ENCODE measurements at regions not wholly inside any gene's neighbourhood (a gene's known extent, or its start where the extent isn't known, plus 50 kb on each side); places are given as distances from the start of the nearest gene placed in this dataset.

DNA sequence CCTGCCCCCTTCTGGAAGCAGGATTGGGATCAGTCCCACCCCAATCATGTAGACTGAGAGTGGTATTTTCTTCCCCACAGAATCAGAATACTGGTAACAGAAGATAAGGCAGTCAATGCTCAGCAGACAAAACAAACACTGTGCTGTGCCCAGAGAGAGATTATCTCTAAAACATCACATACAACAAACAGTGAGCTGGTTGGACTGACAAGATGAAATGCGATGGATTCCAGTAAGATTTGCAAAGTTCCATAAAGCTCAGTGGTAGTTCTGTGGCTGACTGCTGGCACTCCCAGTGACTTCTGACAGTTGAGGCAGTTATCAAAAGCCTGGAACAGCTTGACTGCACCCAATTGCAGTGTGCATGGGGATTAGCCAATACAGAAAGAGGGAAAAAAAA lies 311.5 kb upstream of the MGAT5 start:
- in situ Hi-C loops (cut with HindIII; ENCODE audit: low pct_unique_long_range_greater_than_20kb, low sequenced_read_pairs) = no loop called here

DNA sequence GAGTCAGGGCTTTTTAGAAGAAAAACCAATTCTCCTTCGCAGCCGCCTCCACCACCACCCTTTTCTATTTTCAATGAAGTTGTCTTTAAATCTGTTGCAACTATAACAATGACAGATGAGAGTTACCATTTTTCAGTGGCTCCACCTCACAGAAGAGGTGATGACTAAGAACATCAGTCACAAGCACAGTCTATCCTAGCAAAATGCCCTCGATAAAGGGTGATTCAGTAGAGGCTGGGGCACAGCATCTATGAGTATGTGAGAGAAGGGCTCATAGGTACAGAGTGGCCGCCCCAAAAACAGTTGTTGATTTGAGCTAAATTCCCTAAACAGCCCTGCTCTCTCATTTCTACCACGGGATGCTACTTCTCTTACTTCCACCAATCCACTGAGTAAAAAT lies 310.8 kb upstream of the MGAT5 start:
- in situ Hi-C loops (cut with HindIII; ENCODE audit: low pct_unique_long_range_greater_than_20kb, low sequenced_read_pairs) = no loop called here
- no peak for DNase-seq (ENCODE audit: low read depth)

More for the DNA sequence above, 311.5 kb upstream of the MGAT5 start:
- no peak for DNase-seq (ENCODE audit: low read depth)

DNA sequence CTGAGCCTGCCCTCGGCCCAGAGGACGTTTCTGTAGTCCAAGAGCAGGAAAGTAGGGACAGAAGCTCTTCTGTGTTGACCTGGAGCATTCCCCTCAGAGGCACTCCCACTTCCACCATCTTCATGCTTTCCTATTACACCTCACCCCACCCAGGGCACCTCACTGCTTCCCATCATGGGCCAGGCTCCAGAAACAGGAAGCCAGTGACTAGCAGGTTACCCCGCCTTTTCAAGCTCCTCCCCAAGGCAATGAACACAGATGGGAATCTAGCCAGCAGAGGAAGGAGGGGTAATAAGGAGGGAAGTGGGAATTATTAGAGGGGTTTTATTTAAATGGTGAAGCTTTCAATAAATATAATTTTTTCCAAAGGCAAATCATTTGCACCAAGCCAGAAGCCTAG lies 308.8 kb upstream of the MGAT5 start:
- DNase-seq (ENCODE audit: low read depth) = no peak
- in situ Hi-C loops (cut with HindIII; ENCODE audit: low pct_unique_long_range_greater_than_20kb, low sequenced_read_pairs) = no loop called here

DNA sequence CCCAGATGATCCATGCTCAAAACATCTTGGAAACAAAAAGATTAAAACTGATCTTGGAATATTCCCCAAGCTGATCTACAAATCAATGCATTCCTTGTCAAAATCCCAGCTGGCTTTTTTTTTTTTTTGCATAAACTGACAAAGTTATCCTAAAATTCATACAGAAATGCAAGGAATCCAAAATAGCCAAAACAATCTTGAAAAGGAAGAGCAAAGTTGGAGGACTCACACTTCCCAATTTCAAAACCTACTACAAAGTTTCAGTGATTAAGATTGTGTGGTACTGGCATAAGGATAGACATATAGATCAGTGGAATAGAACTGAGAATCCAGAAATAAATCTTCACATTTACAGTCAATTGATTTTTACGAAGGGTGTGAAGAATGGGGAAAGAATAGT lies 306.8 kb upstream of the MGAT5 start:
- in situ Hi-C loops (cut with HindIII; ENCODE audit: low pct_unique_long_range_greater_than_20kb, low sequenced_read_pairs) = no loop called here
- no peak for DNase-seq (ENCODE audit: low read depth)

DNA sequence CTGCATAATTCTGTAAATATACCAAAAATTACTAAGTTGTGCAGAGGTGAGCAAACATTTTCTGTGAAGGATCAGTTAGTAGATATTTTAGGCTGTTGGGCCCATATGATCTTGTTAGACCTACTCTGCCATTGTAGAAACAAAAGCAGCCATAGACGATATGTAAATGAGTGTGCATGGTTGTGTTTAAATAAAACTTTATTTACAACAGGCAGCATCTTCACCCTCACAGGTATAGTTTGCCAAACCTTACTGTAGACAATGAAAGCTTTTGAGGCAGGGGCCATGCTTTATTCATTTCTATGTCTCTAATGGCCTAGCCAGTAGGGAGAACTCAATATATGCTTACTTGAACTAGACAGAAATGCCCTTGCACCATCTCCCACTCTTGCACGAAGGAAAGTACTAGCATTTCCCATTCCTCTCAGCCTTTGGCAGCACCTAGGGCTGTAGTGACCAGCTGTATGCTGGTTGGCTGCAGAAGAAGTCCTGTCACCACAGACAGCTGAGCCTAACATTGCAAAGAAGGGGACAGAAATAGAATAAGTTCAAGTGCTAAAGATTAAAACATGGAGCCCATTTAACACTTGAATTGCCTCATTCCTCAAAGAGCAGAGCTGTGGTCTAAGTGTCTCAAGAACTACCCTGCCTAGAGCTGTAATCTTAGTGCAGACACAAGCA lies 305.1 kb upstream of the MGAT5 start:
- DNase-seq (ENCODE audit: low read depth) = no peak
- in situ Hi-C loops (cut with HindIII; ENCODE audit: low pct_unique_long_range_greater_than_20kb, low sequenced_read_pairs) = no loop called here

DNA sequence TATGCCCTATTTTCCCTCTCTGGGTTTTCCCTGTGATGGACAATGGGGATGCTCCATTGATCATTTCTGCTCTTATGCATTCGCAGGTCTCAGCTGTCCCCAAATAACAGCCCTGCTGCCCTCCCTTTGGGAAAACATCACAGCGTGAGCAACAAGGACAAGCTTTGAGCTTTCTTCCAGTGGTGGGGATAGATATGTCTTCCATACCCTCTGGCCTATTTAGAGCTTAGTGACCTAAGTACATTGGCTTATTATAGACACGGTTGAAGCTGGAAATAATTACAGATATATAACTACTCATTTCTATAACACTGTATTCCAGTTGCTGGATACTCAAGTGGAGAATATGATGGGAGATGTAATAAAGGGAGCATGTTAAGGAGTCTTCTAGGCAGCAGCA lies 304.3 kb upstream of the MGAT5 start:
- in situ Hi-C loops (cut with HindIII; ENCODE audit: low pct_unique_long_range_greater_than_20kb, low sequenced_read_pairs) = no loop called here
- no peak for DNase-seq (ENCODE audit: low read depth)

DNA sequence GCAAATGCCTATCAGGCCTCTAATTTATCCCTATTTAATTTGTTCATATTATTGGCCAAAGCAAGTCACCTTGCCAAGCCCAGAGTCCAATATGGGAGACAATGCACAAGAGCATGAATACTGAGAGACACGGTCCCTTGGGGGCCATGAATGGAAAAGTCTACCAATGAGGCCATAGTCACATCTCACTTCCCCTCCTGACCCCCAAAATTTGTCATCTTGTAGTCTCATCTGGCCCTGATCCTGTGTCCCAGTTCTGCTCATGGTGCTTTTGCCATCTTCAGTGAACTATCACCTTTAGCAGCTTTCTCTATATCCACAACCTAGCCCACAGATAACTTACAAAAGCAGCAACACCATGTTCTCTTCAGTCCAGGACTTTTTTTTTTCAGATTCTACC lies 302.7 kb upstream of the MGAT5 start:
- in situ Hi-C loops (cut with HindIII; ENCODE audit: low pct_unique_long_range_greater_than_20kb, low sequenced_read_pairs) = no loop called here
- DNase-seq (ENCODE audit: low read depth) = no peak

DNA sequence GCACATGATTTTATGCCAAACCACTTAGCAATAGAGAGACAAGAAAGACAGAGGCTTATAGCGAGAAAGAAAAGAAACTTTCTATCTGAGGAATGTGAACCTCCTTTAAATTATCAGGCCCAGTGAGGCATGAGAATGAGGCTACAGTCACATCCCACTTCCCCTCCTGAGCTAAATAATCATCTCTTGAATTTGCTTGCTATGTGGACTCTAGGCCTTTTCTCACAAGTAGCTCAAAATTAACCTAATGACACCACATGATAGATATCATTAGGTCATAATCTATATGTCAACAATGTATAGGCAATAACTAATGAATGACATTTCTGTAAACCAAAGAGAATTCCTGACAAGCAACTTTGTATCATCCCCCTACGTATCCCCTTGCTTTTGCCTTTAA lies 301.5 kb upstream of the MGAT5 start:
- no peak for DNase-seq (ENCODE audit: low read depth)
- in situ Hi-C loops (cut with HindIII; ENCODE audit: low pct_unique_long_range_greater_than_20kb, low sequenced_read_pairs) = no loop called here

DNA sequence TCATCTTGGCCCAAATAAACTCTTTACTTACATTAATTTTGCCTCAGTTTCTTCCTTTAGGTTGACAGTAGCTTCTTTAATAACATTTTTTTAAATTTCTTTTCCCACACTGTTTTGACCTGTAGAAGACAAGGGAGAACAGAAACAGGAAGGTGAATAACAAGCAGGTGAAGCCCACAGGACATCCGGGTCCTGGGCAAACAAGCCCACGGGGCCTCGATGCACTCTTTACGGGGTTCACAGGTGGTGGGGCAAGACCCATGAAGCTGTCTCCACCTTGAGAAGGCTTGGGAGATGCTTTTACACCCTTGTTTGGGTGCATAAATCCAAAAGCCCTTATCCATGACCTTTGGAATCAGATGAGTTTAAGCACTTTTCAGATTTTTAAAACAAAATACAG lies 301.0 kb upstream of the MGAT5 start:
- in situ Hi-C loops (cut with HindIII; ENCODE audit: low pct_unique_long_range_greater_than_20kb, low sequenced_read_pairs) = no loop called here
- DNase-seq (ENCODE audit: low read depth) = no peak

DNA sequence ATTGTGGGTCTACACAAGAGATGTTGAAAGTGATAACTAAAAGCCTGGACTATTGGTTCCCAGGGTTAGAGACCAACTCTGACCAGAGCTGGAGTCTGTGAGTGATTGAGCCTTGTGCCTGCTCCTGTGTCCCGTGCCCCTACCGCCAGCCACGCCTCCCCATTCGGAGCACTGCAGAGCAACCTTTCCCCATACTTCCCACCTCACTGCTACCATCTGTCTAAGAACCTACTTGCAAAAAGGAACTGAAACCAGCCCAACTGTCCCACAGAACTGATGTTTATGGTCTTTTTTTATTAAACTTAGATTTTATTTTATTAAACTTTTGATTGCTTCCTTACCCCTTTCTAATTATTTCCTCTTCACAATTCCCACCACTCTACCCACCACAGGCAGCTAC lies 300.3 kb upstream of the MGAT5 start:
- no peak for DNase-seq (ENCODE audit: low read depth)
- in situ Hi-C loops (cut with HindIII; ENCODE audit: low pct_unique_long_range_greater_than_20kb, low sequenced_read_pairs) = no loop called here

DNA sequence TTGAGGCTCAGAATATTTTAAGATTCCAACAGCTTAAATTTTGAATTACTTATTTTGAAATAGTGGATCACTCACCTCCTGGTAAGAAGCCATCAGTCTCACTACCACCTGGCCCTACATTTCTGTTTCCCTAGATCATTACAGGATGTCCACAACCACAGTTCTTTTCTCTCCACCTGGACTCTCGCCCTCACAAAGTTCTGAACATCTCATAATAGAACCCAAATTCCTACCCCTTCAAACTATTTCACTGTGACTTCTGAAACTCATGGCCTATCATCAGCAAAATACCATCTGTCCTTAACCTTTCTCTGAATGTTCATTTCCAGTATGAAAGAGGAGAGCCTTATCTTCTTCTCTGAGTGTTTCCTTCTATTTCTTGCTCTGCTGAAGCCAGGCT lies 299.2 kb upstream of the MGAT5 start:
- no peak for DNase-seq (ENCODE audit: low read depth)
- in situ Hi-C loops (cut with HindIII; ENCODE audit: low pct_unique_long_range_greater_than_20kb, low sequenced_read_pairs) = no loop called here

DNA sequence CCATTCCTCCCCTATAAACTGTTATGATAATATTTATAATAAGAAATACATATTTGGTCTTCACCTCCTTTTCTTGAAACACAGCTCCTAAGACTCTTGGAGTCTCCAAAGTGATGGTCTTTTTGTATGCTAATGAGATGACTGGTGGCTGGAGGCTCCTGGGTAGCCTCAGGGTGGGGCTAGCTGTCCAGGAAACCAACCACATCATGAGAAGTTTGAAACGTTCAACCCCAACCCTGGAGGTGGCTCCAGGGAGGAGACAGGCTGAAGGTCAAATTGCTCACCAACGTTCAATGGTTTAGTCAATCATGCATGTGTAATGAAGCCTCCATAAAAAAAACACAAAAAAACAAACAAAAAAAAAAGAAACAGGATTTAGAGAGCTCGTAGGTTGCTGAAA lies 298.7 kb upstream of the MGAT5 start:
- in situ Hi-C loops (cut with HindIII; ENCODE audit: low pct_unique_long_range_greater_than_20kb, low sequenced_read_pairs) = no loop called here
- no peak for DNase-seq (ENCODE audit: low read depth)

DNA sequence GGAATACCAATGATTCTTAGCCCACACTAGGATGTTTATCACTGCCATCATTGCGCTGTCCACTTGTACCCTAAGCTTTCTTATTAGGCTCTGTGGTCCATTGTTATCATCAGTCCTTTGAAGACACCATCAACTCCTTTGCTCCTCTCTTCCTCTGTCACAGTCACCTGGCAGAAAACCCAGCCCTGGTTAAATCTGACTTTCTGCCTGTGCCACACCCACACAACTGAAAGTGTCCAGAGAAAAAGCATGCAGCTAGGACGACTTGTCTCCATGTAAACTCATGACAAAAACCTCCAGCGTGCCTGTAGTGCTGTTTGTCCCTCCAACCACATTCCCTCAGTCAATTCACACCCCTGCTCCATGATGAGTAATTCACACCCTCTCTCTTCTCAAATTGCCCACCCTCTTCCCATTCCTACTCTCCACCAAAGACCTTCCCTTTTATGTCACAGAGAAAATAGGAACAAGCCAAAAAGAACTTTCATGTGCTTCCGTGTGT lies 297.4 kb upstream of the MGAT5 start:
- no peak for DNase-seq (ENCODE audit: low read depth)
- in situ Hi-C loops (cut with HindIII; ENCODE audit: low pct_unique_long_range_greater_than_20kb, low sequenced_read_pairs) = no loop called here

DNA sequence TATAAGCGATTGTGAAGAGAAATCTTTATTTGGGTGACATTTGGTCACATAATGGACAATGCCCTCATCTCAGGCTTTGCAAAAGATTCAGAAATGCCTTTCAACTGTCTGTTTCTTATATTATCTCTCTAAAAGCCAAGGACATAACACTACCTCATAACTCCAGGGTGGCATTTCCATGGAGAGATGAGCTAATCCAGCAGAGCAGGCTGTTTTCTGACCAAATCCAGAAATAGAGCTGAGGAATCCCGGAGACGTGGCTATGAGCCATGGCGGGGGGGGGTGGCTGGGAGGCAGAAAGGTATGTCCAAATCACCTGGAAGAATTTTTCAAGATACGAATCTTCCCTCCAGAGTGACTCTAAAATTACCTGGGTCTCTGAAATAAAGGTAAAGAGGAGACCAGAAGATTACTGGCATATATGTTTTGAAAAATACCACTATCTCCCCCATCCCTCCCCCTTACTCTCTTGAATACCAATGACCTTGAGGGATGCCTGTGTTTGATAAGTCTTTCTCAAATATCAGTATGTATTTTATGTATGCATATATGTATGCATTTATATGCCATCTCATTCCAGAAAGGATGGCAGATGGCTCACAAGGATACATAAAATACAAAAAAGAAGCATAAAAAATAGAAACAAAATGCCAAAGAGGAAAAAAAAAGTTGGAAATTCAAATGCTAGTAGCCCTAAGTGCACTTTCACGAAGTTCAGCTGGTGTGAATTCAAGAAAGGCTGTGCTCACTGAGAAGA lies 296.0 kb upstream of the MGAT5 start:
- DNase-seq (ENCODE audit: low read depth) = no peak
- in situ Hi-C loops (cut with HindIII; ENCODE audit: low pct_unique_long_range_greater_than_20kb, low sequenced_read_pairs) = no loop called here

DNA sequence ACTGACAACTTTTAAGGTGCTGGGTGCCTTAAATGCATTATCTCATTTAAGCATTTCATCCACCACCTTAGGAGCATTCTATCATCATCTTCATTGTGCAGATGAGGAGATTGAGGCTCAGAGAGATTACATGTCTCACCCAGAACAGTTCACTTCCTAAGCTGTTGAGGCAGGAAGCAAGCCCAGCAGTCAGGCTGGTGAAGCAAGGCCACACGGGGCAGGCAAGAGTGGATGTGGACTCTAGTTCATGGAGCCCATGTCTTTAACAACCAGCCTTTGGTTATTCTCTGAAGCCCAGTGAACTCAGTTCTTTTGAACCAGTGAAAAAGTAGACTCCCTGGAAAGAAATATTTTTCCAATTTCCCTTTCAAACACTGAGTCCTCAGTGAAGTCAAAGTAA lies 294.8 kb upstream of the MGAT5 start:
- no peak for DNase-seq (ENCODE audit: low read depth)
- in situ Hi-C loops (cut with HindIII; ENCODE audit: low pct_unique_long_range_greater_than_20kb, low sequenced_read_pairs) = no loop called here

DNA sequence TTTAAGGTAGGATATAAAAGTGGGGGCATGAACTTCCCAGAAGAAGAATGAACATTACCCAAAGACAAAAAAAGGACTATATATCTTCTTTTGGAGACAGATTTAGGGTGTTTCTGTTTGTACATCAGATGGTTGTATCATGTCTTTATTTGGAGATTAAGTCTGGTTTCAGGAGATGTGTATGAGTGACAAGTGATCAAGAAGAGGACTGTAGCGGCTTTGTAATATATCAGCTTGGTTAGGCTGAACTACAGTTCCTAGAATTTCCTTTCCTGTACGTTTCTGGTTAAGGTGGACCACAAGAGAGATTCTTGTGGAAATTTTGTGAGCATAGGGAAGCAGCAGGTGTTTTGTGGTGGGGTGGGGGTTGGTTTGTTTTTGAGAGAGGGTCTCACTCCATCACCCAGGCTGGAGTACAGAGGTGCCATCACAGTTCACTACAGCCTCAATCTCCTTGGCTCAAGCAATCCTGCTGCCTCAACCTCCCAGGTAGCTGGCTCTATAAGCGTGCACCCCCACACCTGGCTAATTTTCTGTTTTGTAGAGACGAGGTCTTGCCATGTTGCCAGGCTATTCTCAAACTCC lies 287.1 kb upstream of the MGAT5 start:
- in situ Hi-C loops (cut with HindIII; ENCODE audit: low pct_unique_long_range_greater_than_20kb, low sequenced_read_pairs) = no loop called here
- no peak for DNase-seq (ENCODE audit: low read depth)

DNA sequence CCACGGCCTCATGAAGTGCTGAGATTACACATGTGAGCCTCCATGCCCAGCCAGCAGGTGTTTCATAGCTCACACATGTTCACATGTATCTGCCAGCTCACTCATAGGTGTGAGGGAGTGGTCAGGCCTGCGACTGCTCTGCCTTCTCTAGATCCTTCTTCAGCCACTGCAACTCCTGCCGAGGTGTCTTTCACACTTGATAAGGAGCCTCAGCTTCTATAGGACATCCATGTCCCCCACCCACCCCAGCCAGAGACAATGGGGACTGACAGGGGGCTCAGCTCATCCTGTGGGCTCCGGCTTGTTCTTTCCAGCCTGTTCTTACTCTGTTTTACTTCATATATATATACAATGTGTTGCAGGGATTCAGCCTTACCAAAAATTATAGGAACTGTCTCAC lies 286.5 kb upstream of the MGAT5 start:
- in situ Hi-C loops (cut with HindIII; ENCODE audit: low pct_unique_long_range_greater_than_20kb, low sequenced_read_pairs) = no loop called here
- no peak for DNase-seq (ENCODE audit: low read depth)

DNA sequence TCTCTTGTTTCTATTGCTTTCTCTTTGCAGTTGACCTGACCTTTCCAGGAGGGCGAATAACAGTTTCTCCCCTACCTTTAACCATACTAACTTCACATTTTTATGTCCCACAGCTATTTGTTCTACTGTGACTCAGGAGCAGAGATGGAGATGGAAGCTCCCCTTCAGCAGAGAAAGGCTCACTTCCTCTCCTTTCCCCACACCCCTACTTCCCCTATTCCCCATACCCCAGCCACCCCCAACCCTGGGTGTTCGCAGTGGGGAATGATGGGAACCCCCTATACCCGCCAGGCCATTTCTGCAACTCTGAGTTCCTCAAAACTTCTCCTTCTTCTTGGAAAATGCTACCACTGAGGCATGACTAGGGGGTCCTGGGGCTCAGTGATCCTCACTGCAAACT lies 285.4 kb upstream of the MGAT5 start:
- in situ Hi-C loops (cut with HindIII; ENCODE audit: low pct_unique_long_range_greater_than_20kb, low sequenced_read_pairs) = no loop called here
- DNase-seq (ENCODE audit: low read depth) = no peak

DNA sequence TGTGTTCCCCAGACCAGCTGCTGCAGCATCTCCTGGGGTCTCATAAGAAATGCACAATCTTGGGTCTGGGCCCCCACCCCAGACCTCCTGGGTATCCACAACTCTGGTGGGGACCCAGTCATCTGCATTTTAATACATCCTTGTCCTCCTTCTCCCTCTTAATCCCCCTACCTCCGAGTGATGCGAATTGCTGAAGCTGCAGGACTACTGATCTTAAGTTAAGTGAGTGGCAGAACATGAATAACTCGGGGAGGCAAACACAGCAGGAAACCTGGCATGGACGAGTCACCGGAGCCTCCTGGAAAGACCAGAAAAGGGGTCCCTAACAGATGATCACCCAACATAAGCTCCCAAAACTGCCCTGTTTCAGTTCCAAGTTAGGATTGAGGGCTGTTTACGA lies 283.2 kb upstream of the MGAT5 start:
- in situ Hi-C loops (cut with HindIII; ENCODE audit: low pct_unique_long_range_greater_than_20kb, low sequenced_read_pairs) = no loop called here
- no peak for DNase-seq (ENCODE audit: low read depth)

DNA sequence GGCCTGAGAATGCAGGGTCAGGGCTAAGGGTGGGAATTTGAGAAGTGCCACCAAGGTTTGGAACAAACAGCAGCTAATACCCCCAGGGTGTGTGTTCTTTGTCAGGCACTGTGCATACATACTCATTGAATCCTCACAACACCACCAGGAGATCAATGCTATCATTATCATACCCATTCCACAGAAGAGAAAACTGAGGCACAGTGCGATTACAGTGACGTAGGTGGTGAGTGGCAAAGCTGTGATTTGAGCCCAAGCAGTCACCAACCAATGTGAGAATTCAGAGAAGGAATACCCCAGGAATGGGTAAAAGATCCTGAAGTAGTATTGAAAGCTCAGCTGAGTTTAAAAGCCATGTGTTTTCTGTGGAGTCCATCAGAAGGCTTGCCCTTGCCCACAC lies 281.6 kb upstream of the MGAT5 start:
- in situ Hi-C loops (cut with HindIII; ENCODE audit: low pct_unique_long_range_greater_than_20kb, low sequenced_read_pairs) = no loop called here
- no peak for DNase-seq (ENCODE audit: low read depth)

All from Caki2 (cell line).